C4-2B (cell line): ENCODE measurements at regions not wholly inside any gene's neighbourhood (a gene's known extent, or its start where the extent isn't known, plus 50 kb on each side); places are given as distances from the start of the nearest gene placed in this dataset.

Experiments used
- ZFX ChIP-seq: fragments of 450-650 bp; IDR thresholded peaks from 2 replicates; pipeline ENCODE4 v1.6.1; 2017
- TF ChIP-seq, protein P1 (sequence below): fragments of 450-650 bp; conservative IDR thresholded peaks from 2 replicates; pipeline ENCODE4 v1.5.1; 2017; ENCODE audit warnings: mild to moderate bottlenecking

DNA sequence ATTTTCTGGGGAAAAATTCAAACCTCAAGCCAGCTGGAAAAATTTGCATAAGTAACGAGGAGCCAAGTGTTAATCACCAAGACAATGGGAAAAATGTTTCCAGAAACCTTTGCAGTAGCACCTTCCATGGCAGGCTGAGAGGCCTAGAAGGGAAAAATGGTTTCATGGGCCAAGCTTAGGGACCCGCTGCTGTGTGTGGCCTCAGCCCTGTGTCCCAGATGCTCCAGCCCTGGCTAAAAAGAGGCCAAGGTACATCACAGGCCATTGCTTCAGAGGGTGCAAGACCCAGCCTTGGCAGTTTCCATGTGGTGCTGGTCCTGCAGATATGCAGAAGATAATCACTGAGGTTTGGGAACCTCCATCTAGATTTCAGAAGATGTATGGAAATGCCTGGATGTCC, 98.3 kb upstream of the NWD2 start:
- TF ChIP-seq ZFX, result no peak
- TF ChIP-seq, protein P1, sequence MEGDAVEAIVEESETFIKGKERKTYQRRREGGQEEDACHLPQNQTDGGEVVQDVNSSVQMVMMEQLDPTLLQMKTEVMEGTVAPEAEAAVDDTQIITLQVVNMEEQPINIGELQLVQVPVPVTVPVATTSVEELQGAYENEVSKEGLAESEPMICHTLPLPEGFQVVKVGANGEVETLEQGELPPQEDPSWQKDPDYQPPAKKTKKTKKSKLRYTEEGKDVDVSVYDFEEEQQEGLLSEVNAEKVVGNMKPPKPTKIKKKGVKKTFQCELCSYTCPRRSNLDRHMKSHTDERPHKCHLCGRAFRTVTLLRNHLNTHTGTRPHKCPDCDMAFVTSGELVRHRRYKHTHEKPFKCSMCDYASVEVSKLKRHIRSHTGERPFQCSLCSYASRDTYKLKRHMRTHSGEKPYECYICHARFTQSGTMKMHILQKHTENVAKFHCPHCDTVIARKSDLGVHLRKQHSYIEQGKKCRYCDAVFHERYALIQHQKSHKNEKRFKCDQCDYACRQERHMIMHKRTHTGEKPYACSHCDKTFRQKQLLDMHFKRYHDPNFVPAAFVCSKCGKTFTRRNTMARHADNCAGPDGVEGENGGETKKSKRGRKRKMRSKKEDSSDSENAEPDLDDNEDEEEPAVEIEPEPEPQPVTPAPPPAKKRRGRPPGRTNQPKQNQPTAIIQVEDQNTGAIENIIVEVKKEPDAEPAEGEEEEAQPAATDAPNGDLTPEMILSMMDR, result no peak
